HG03571 (cell line): ENCODE measurements at regions not wholly inside any gene's neighbourhood (a gene's known extent, or its start where the extent isn't known, plus 50 kb on each side); places are given as distances from the start of the nearest gene placed in this dataset.

Experiments
- ATAC-seq: cut with Tn5 transposase; IDR thresholded peaks from one replicate; pipeline ENCODE4 v1.9.1; 2021; ENCODE audit not compliant: unreplicated experiment

DNA sequence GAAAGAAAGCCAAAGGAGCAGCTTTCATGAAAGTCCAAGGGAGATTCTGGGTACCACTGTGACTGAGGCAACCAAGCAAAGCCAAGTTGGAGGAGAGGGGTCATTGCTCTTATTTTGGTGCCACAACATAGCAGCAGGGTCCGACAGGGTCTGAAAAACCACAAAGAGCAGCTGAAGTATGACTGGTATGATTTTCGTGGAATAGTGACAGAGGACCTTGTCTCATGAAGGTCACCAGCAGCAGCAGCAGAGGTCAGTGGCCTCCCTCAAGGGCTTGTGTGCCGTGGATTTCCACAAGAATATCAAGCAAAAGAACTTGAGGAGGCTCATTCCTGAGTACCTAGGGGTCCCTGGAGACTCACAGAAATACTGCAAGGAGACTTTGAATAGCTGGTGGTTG lies 160.9 kb upstream of the SYT6 start:
- ATAC-seq, result no peak

DNA sequence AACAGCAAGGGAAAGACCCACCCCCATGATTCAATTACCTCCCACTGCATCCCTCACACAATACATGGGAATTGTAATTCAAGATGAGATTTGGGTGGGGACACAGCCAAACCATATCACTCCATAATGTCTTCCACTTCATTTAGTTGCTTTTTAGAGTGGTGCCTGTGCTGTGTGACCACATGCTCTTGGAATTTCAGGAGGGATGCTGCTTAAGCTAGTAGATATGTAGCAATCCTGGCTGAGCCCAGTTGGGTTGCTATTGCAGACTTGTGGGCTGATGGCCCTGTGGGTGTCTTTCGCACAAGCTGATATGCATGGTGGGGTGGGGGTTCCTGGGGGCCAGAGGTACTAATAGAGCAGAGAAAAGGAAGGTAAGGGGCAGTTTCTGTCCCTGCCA lies 160.4 kb upstream of the SYT6 start:
- ATAC-seq, result no peak

DNA sequence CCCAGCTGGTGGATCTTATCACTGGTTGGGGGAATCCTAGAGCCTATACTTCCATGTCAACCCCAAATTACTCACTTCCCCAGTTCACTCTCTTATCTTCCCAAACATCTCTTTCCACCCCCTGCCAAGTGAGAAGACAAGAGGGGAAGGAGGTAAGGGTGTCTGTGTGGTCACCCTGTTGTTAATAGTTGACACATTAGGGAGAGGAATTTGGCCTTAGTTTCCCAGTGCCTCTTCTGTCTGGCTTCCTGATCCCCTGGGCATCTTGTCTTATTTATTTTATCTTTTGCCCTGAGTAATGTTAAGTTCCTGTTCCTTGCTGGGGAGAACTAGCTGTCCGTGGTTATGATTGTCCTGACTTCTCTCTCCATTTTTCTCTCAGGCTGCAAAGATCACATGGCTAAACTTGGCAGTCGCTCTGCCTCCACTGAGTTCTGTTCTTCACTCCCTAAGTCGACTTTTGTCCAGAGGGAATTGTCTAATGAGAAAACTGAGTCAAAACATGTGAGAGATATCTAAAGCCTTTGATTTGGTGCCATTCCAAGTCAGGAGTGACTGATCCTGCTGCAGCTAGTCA lies 157.1 kb upstream of the SYT6 start:
- ATAC-seq, result no peak

DNA sequence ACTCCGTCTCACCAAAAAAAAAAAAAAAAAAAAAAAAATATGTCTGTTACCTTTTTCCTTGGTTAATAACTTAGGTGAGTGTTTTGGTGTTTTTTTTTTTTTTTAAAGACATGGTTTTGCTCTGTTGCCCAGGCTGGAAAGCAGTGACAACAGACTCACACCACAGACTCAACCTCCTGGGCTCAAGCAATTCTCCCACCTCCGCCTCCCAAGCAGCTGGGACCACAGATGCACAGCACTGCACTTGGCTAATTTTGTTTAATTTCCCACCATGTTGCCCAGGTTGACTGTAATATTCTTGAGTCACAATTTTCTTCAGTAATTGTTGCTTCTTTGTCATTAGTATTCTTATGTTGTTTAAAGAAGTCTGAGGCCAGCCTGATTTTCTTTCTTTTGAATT lies 149.2 kb upstream of the SYT6 start:
- no peak for ATAC-seq

DNA sequence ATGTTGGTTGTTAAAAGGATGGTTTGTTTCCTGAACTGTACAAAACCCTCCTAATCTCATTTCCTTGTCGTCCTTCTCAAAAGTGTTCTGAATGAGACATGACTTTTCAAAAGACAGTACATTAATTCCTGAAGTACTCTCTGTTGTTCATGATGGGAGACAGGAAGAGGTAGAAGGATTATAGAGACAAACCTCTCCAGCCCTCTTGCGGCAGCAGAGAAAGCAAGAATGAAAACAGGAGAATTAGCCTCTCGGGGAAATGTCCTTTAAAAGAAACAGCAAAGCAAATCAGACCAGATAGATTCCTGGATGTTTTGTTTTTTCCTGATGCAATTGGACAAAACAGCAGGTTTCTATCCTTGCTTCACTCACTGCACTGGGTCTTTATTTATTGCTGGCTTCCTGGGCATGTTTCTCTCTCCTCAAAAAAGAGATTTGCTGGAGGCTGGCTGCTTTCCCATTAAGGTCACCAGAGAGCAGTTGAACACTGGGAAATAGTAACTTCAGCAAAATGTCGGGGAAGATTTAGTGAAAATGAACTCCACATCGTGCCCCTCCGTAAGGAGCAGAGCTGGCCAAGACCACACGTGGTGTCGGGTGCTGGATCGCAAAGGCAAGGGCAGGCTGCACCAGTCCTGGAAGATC lies 145.8 kb upstream of the SYT6 start:
- ATAC-seq, result no peak

GRCh38 chr1:114298008-114298407 lies 144.3 kb upstream of the SYT6 start:
- ATAC-seq, result no peak

- no peak for ATAC-seq
These were observed 142.7 kb upstream of the SYT6 start for GRCh38 chr1:114296413-114296812.

- ATAC-seq, result no peak
These were observed 141.7 kb upstream of the SYT6 start for GRCh38 chr1:114295321-114295720.

- ATAC-seq, result no peak
These were observed 139.2 kb upstream of the SYT6 start for GRCh38 chr1:114292835-114293234.

- ATAC-seq, result no peak
These were observed 138.5 kb upstream of the SYT6 start for GRCh38 chr1:114292194-114292593.

DNA sequence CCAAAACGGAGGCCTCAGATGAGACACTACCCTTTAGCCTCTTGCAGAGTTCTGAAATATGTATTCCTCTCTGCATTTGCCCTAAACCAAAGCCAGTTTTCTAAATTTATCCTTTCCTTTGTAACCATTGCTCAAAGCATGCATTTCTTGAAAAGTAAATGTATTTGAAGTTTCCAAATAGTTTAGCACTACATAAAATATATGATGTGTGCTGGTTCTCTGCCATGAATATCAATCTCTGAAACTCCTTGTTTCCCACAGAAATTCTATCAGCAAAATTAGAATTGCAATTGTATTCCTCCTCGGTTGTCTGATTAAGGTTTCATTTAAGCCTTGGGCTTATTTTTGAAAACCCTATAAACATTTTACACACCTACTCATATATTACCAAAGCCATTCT lies 137.1 kb upstream of the SYT6 start:
- no peak for ATAC-seq

- ATAC-seq, result no peak
These were observed 136.7 kb upstream of the SYT6 start for GRCh38 chr1:114290341-114290740.

DNA sequence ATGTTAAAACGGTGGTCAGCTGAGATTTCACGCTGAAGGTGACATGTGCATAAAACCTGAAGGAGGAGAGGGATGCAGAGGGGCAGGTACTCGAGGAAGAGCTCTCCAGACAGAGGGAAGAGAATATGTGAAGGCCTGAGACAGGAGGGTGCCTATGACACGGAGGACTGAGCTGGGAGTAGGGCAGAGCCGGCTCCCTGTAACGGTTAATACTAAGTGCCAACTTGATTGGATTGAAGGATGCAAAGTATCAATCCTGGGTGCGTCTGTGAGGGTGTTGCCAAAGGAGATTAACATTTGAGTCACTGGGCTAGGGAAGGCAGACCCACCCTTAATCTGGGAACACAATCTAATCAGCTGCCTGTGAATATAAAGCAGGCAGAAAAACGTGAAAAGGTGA lies 136.2 kb upstream of the SYT6 start:
- no peak for ATAC-seq

GRCh38 chr1:114289306-114289705 lies 135.6 kb upstream of the SYT6 start:
- ATAC-seq, result no peak

GRCh38 chr1:114286960-114287359 lies 133.3 kb upstream of the SYT6 start:
- no peak for ATAC-seq

DNA sequence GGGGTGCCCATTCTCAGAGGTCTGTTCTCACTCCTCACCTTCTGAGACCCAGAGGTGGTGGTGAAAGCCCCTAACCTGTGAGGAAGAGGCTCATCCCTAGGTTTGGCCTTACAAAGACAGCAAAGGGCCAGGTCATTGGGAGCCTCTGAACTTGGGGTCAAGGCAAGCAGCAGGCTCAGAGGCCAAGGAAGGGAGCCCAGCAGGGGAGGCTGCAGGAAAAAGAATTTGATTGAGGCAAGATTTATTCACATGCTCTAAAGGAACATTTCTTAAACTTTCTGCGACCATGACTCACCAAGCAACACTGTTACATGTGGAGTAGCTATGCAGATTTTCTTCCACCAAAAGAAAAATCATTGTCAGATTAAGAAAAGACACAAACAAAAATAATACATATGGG lies 132.5 kb upstream of the SYT6 start:
- ATAC-seq, result no peak

- peak; percentile 79 for ATAC-seq
These were observed 129.2 kb upstream of the SYT6 start for GRCh38 chr1:114282751-114283403.

DNA sequence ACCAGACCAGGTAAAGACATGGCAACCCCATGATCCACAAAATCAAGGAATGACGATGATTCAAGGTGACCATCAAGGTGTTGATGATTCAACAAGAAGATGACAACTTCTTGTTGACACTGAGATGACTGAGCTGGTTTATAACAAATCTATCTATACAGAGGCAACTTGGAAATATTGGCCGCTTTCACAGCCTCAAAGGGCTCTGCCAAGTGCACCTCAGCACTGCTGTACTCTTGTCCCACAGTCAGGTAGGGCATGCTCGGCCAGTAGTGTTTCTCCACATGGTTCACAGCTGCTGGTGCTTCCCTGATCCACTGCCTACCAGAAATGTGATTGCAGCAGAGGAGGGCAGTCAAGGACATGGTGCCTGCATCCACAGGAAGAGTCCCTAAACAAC lies 125.2 kb upstream of the SYT6 start:
- ATAC-seq, result no peak

DNA sequence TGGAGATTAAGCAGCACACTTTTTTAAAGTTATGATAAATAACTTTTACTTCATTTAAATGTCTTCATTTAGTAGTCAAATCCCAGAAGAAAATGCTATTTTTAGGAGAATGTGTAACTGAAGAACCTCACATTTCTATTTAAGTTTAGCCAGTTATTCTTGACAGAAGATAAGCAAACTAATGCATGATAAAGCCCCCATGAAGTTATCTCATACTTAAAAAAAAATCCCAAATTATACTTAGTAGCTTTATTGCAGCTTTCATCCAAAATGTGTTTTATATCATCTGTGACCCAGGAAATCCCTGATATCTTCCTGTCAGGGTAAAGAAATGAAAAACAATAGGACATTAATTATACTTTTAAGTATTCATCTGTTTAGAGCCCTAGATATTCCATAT lies 124.8 kb upstream of the SYT6 start:
- no peak for ATAC-seq

DNA sequence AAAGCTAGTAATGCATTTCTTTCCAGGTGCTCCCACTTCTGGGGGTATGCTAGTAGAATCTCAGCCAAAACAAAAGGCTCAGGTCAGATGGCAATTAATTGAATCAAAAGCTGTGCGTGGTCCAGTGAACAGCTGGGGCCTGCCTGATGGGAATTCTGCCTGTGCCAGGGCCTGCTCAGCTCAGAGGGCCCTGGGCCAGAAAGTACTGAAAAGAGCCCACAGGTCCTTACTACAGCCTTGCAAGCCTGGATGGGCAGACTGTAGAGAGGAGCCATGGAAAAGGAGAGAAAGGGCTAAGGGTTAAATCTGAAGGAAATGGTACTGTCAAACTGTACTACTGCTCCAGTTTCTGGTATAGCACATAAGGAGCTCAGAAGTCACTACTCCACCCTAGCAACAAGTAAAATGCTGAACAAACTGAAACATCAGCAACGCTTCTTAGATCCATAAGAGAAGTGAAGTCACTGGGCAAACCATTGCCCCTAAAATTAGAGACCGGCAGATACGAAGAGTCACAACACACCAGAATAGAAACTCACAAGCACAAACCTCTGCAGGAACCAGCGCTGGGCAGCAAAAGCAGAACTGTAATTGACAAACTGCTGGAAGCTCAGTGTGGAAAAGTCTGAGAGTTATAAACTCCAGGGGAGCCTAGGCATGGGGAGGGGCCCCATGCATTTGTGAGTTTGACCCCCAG lies 121.1 kb upstream of the SYT6 start:
- ATAC-seq, result no peak

DNA sequence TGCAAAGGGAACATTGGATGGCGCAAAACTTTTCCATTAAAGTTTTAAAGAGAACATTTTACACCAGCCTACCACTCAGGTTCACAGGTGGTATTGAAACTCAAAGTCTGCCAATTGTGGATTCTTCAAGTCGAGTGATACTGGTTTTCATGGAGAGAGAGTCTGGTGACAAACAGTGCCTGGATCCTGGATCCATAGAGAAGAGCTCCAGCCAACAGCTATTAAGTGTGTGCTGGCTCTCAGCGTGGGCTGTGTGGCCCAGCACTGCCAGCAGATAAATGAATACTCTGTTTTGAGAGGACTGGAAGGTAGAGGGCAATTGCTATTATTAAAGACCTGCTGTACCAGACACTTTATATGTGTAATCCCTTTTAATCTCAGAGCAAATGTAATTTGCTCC lies 118.9 kb upstream of the SYT6 start:
- ATAC-seq, result no peak

DNA sequence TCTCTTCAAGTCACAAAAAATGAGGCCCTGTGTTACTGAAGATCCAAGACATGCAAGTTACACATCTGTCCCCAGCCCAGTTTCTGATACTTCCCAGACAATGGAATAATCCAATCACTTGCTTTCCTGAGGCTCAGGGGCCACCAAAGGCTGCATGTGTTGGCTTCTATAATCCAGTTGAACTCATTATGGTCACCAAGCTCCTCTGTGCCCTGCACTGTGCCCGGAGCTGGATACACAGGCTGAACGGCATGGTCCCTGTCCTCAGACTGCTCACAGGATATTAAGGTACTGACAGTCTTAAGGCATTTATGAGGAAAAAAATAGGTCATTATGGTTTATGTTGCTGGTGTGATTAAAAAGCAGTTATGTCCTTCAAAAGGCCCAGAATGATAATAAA lies 117.0 kb upstream of the SYT6 start:
- ATAC-seq, result no peak
